ENCODE measurements at regions not wholly inside any gene's neighbourhood (a gene's known extent, or its start where the extent isn't known, plus 50 kb on each side); places are given as distances from the start of the nearest gene placed in this dataset.

DNA sequence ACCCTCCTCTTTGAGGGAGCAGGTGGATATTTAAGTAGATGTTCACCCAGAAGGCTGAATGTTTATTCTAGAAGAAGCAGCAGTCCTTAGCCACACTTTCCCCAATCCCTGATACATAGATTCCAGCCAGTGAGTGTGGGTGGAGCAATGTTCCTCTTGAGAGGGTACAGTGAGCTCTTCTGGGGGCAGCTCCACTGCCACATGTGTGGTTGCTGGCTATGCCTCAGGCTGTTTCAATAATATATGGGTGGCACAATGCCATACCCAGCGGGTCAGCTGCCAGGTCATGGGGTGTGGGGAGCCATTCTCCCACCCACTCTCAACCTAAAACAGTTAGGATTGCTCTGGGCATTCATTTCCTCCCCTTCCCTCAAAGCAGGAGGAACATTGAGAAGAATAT lies 61.6 kb upstream of the DAB2 start:
- TF ChIP-seq POLR2A (IDR thresholded peaks at IDR 0.05; ENCODE audit: low read depth, low read length) (no peak), POU2F2 (IDR thresholded peaks at IDR 0.05; ENCODE audit: low read depth, low read length) (no peak), POLR2AphosphoS5 (IDR thresholded peaks at IDR 0.05; ENCODE audit: low read depth, low read length) (no peak), TAF1 (IDR thresholded peaks at IDR 0.05; ENCODE audit: low read depth, low read length) (no peak), SPI1 (IDR thresholded peaks at IDR 0.05; ENCODE audit: low read depth, low read length) (no peak), PAX5 (IDR thresholded peaks at IDR 0.05; ENCODE audit: insufficient read depth, low read length, severe bottlenecking) (no peak)

All from GM12891 (cell line).